GM18517 (cell line): ENCODE measurements at regions not wholly inside any gene's neighbourhood (a gene's known extent, or its start where the extent isn't known, plus 50 kb on each side); places are given as distances from the start of the nearest gene placed in this dataset.

ENCODE experiments used
- ATAC-seq: cut with Tn5 transposase; IDR thresholded peaks from one replicate; pipeline ENCODE4 v1.9.1; 2021; ENCODE audit warnings: mild to moderate bottlenecking, moderate library complexity; ENCODE audit not compliant: unreplicated experiment

- ATAC-seq = no peak
Observed at GRCh38 chr10:128879030-128879429, 588.0 kb upstream of the MGMT start.

GRCh38 chr10:128879441-128880140 is 587.5 kb upstream of the MGMT start:
- ATAC-seq = no peak

DNA sequence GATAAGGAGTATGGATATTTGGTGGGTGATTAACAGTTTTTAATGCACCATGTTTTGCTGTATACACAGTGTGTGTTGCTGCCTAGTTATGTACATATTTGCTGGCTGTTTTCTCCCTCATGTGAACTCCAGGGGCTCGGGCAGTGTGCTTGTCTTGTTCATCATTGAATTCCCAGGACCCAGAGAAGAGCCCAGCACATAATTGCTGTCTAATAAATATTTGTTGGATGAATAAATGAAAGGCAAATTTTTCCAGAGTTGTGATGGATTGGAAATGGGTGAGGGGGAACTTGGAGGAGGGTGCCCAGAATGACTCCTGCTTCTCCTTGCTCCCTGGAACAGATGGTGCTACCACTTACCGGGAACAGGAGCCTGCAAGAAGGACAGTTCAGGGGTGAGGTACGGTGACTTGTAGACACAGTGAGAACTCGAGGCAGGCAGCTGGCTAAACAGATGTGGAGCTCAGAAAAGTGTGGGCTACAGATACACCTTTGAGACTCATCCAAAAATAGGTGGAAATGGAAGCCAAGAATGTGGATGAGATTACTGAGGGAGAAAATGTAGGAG is 586.8 kb upstream of the MGMT start:
- ATAC-seq = no peak

DNA sequence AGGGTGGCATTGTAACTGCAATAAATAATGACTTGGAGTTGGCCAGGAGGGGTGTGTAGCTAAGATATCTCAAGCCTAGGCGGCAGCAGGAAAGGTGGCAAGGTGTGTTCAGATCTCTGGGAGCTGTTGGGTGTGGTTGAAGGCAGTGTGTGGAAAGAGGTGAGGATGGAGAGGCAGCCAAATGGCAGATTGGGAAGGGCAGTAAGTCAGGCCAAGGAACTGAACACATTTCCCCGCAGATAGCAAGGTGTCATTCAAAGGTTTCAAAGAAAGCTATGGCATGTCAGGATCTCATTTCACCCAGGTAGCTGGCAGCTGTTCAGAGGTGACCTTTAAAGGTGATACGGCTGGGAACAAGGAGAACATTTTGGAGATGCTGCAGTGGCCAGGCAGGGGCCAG is 586.0 kb upstream of the MGMT start:
- ATAC-seq = no peak

DNA sequence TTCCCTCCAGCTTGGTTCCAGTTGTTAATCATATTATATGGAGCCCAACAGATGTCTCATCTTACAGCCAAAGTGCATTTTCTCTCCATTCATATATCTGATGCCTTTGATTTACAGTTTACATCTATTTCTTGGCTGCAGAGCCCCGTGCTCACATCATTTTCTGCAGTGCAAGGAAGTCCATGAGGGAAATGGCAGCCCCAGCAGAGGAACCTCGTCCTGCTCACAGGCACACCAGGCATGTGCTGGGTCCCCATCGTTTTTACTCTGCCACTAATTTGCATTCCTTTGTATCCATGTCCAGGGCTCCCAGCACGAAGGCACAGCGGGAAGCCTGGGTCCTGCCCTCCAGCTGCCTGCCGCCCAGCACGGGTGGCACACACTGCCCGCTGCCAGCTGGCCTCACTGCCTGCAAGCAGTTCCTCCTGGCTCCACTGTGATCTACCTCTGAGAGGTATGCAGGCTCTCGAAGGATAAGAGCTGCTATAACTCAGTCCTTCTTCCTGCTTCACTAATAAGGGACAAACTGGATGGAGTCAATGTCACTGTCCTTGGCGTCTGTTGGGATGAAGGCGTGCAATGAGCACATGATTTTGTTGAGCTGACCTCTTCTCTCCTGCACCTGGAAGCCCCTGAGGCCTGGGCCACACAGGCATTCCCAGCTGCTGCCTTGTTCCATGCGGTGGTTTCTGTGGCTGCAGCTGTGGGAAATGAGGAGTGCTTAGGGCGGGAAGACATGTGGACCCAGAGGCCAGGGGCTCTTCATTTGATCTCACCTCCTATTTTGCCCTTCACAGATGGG is 583.6 kb upstream of the MGMT start:
- no peak for ATAC-seq

GRCh38 chr10:128884033-128884425 is 583.0 kb upstream of the MGMT start:
- ATAC-seq = no peak

- ATAC-seq = no peak
Observed at GRCh38 chr10:128884496-128885072, 582.5 kb upstream of the MGMT start.

DNA sequence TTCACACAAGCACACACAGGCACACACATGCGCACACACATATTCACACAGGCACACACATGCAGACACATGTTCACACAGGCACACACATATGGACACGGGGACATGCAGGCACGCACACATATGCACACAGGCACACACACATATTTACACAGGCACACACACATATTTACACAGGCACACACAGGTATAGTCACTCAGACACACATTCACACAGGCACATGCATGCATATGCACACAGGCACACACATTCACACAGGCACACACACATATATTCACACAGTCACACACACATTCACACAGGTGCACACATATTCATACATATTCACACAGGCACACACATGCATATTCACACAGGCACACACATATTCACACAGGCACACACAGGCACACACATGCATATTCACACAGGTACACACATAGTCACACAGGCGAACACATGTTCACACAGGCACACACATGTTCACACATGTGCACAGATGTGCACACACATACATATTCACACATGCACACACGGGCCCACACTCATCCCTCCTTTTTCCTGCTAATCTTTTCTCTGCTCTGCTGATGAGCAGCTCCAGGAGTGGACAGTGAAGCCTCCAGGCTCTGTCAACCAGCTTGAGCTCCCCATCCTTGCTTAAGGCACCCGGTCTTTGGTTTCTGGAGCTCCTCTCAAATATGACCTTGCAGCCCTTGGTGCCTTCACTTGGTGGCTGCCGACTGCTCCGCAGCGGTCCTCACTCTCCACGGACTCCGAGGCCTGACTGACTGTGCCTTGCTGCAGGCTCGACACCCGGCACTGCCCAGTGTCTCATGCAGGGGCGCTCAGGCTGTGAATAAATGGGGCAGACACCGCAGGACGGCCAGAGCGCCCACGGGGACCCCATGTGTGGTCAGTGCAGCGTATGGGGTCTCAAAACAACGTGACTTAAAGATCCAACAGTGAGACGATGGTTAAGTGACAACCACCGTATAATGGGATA is 581.2 kb upstream of the MGMT start:
- ATAC-seq = no peak

DNA sequence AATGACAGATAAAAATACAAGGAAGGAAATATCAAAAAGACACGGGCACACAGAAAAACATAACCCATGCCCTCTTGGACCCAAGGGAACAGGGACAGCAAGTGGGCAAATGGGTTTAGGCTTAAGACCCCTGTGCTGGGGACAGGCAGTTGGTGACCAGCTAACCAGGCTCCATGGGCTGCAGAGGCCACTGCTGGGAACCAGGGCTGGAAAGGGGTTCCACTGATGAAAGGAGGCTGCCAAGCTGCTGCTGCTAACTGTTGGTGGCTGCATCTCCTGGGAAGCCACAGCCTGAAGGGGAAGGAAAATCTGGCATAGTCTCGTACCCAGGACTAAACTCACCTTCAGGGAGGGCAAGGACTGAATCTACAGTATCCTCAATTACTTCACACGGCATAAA is 579.2 kb upstream of the MGMT start:
- ATAC-seq = no peak

- no peak for ATAC-seq
Observed at GRCh38 chr10:128892005-128892404, 575.0 kb upstream of the MGMT start.

DNA sequence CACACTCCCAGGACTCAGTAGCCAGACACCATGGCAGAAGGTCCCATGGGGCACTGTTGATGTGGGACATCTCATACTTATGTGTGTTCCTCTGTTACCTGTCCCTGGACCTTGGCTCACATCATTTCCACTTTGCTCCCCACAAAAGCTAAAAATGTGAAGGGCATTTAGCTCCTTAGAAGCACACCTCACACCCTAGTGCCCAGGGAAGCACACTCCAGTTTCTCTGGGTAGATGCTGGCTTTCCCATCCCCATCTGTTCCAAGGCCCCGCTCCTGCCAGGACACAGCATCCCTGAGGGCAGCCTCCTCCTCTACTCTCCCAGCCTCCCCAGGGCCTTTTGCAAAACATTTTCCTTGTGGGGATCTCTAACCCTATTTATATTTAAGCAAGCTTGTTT is 572.4 kb upstream of the MGMT start:
- no peak for ATAC-seq

- no peak for ATAC-seq
Observed at GRCh38 chr10:128895473-128895872, 571.6 kb upstream of the MGMT start.

- ATAC-seq = no peak
Observed at GRCh38 chr10:128896116-128896795, 570.8 kb upstream of the MGMT start.

GRCh38 chr10:128896963-128897362 is 570.1 kb upstream of the MGMT start:
- ATAC-seq = no peak

DNA sequence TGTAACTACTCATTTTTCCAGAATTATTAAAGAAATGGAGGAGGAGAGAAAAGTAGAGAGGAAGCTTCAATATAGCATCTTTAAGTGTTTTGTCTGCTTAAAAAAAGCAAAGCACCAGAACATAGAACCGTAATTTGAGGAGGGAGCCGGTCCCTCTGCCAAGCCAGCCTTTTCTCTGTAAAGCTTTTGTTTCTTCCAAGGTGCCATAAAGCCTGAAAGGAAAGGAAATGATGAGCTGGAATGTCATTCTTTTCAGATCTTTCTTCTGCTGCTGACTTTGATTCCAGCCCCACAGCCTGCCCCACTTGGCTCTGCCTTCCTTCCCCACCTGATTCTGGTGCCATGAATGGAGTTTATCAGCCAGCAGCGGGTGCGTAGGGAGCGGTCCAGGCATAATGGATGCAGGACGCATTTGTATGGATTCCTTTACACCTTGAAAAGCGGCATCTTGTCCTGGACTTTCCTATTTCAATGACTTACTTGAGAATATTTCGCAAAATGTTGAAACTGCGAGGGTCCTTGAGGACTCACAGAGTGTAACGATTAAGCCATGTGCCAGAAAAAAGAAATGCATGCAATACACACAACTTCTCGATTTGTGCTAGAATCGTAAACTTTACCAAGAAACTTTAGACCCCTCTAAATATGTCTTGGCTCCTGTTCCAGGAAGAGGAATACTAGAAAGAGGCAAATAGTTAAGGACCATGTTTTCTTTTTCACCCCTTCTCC is 569.5 kb upstream of the MGMT start:
- ATAC-seq = no peak

DNA sequence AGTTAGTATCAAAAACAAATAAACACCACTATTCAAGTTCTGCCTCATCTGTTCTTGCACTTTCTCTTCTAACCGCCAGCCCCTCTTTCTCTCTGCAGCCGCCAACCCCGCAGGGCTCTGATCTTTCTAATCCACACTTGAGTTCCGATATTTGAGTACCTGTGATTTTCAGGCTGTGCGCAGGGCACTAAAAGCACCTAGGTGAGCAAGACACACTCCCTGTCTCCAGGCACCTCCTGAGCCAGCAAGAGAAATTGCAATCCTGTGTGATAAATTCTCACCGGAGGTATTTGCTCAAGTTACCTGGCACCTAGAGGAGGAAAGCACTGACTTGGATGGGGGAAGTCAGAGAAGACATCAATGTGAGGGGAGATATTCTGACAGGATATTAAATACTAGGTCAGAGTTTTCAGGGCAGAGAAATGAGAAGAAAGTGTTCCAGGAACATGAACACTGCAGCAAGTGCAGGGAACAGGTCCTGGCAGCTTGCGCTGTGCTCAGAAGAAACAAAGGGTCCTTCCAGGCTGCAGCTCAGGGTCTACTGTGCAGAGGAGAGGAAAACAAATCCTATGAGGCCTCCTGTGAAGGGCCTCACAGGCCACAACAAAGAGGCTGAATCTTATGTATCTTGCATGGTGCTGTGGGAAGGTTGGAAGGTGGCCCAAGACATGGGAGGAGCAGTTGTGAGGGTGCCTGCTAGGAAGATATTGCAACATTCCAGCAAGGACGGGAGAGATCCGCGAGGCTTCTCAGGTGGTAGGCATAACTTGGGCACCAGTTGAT is 568.7 kb upstream of the MGMT start:
- no peak for ATAC-seq

GRCh38 chr10:128898916-128899195 is 568.2 kb upstream of the MGMT start:
- ATAC-seq = no peak

DNA sequence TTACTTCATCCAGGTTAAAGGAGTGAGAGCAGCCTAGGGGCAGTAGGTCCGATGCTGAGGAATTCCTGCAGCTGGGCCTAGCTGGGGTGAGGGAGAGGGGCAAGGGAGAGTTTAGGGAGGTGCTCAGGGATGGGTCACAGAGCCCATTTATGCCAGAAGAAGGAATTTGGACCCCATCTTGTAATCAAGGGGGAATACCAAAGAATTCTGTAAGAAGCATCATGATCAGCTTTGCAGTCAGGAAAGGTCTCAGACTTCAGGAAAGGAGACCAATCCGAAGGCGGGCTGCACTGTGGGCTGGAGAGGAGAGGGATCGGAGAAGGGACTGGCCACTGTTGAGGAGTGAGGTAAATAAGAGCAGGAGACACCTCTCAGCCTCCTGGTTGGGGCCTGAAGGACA is 566.6 kb upstream of the MGMT start:
- no peak for ATAC-seq

GRCh38 chr10:128901236-128901635 is 565.8 kb upstream of the MGMT start:
- ATAC-seq = no peak
